Activated CD4-positive, alpha-beta T cell treated with anti-CD3 and anti-CD28 coated beads for 48 hours (primary cell): ENCODE measurements at regions not wholly inside any gene's neighbourhood (a gene's known extent, or its start where the extent isn't known, plus 50 kb on each side); places are given as distances from the start of the nearest gene placed in this dataset.

Source experiments
- DNase-seq: peaks from one replicate; pipeline ENCODE4 v3.0.0-alpha.2; 2020

DNA sequence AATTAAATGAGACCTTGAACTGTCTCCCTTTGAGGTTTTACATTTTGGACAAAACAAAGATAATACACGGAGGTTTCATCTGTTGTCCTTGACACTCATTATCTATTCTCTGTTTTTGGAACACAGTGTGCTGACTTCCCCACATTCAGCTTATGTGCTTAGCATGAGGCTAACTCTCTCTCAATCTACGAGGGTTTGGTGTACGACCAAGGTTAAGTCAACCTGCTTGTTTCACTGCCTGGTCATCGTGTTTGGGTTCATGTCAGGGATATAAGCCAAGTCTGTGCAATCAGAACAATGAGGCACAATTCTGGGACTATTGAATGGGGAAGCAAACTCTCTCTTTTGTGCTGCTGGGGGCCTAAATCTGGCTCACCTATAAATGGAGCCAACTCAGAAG, 328.5 kb upstream of the USP25 start:
- DNase-seq: no peak

DNA sequence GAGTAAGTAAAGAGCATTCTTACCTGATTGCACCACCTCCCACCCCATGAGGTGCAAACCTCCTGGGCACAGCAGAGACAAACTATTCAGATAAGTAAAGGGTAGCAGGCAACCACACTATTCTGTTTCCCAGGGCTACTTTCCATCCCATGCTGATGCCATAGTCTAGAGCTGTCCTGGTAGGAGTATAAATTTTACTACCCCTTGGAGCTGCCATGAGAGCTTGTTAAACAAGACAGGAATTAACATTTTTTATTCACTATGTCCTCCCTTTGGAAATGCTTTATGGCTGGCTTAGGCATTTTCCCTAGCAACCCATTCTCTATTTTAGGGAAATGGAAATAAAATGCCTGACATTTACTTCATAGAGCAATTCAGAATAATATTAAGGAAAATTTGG, 324.6 kb upstream of the USP25 start:
- DNase-seq: no peak

DNA sequence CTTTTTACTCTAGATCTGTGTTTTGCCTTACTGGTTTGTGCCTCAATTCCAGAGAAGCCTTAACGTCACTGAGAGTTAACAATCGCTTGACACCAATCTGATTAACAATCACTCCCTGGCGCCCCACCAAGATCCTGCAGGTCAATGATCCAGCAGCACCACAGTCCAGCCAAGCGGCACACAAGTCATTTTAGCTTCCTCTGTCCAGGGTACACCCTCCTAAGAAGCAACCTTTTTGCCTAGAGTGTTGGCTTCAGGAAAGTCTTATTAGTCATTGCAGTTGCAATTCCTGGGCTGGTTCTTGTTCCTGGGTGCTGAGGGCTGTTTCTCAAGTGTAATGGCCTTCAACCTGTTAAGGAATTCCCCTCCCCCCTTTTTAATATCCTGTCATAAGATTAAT, 323.0 kb upstream of the USP25 start:
- DNase-seq: no peak

DNA sequence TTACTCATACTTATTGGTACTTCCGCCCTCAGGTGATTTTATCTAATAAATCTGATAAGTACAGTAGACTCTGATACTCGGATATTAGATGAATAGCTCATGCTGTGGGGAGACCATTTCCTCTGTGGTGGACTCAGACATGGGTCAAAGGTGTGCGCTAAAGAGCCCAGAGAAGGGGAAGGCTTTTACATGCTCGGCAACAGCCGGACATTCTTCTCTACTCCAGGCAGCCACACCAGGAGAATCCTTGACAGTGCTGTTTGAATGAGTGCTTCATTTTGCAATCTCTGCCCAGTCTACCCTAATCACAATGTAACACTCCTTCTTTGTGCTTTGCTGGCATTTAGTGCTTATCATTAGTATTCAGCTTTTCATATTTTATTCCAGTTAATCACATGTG, 322.2 kb upstream of the USP25 start:
- no peak for DNase-seq

- DNase-seq: no peak
Measured at GRCh38 chr21:15408089-15408488, 321.7 kb upstream of the USP25 start.

- no peak for DNase-seq
Measured at GRCh38 chr21:15409031-15409430, 320.8 kb upstream of the USP25 start.

GRCh38 chr21:15410853-15411252, 318.9 kb upstream of the USP25 start:
- DNase-seq: no peak

DNA sequence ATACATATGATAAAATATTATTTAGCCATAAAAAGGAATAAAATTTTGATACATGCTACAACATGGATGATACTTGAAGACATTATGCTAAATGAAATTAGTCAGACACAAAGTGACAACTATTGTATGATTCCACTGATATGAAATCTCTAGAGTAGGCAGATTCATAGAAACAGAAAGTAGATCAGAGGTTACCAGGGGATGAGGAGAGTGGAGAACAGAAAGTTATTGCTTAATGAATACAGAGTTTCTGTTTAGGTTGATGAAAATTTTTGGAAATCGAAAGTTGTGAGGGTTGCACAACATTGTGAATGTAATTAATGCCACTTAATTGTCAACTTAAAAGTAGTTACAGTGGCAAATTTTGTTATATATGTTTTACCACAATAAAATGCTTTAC, 315.7 kb upstream of the USP25 start:
- no peak for DNase-seq

- no peak for DNase-seq
Measured at GRCh38 chr21:15415541-15416261, 314.1 kb upstream of the USP25 start.

- DNase-seq: no peak
Measured at GRCh38 chr21:15421441-15421881, 308.3 kb upstream of the USP25 start.

GRCh38 chr21:15421947-15422346, 307.8 kb upstream of the USP25 start:
- DNase-seq: no peak

DNA sequence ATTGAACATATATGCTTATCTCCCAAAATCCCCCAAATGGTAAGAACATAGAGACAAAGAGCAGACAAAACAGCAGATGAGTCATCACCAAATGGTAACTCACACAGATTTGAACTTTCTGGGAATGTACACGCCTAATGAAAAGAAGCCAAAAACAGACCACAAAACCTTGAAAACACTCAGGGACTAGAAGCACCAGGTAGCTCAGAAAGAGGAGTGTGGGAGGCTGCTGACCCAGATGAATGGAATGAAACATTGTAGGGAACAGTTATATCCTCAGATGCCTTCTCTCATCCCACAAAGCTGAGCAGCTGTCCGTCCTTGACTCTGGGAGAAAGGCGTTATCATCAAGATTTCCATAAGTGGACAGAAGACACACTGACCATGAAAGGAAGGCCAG, 307.0 kb upstream of the USP25 start:
- DNase-seq: no peak

DNA sequence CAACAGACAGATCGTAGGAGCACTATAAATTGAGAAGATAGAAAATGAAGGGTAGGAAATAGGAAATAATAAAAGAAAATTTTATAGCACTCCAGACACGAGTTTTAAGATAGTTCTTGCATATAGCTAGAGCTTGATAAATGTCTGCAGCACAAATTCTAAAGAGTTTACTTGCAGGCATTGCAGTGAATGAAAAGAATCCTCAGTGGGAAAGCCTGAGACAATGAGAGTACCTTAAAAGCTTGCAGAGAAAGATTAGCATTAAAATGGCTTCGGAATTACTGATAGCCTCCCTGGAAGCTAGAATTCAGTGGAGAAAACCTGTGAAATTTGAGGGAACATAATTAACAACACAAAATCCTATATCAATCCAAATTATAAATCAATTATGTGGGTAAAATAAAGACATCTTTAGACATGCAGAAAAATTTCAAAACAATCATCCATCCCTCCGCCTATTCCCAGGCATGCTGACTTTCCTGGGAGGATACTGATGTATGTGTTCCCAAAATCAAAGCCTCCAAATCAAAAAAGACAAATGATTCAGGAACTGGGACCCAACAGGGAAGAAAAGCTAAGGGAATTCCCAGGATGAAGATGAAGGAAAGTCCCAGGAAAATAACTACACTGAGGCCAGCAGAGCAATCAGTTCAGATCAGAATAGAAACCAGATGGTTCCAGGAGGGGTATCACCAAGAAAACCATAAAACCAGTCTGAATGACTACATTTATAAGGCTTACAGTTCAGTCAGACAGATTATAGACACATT, 305.9 kb upstream of the USP25 start:
- no peak for DNase-seq

DNA sequence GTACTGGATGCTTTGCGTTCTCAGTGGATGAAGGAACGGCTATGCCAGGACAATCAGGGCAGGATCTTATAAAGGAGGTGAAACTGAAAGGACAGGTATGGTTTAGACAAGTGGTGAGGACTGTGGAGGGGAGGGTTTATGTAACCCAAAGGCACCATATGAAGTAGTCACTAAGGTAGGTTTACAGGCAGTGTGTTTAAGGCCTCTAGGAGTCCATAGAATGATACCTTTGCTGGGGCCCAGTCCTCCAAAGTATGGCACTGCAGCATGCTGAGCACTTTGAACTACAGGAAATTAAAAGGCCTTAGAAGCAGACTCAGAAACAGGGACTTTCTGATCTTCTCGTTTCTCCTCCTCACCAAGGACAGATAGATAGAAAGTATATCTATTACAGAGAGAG, 304.7 kb upstream of the USP25 start:
- DNase-seq: no peak

DNA sequence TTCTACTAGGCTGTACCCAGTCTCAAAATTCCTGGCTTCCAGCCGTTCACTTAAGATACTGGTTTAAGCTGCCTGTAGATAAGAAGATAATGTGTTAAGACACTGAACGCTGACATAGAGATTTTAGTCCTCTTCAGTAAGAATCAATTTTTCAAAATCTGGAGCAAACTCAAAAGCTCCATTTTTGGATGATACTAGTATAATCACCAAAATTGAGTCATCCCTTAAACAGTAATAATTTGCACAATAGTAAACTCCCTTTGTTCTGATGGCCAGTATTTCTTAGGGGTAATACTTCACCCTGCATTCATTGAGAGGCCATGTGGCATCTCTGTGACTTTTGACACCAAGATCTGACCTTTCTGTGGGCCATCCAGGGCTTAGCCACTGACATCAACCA, 299.8 kb upstream of the USP25 start:
- no peak for DNase-seq

DNA sequence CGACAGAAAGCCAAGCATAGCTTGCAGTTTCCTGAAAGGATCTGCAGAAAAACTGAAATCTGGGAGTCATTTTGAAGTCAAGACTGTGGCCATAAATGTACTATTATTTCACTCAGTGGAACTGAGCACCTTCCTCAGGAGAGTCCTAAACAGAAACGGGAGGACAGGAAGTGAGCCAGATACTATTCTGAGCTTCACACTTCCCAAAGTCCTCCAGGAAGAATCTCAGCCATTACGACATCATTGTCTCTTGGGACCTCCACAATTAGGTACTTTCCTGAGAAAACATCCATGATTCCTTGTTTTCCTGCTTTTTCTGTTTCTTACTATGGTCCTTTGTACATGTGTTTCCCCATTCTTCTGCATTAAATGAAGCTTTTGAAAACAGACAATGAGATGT, 299.2 kb upstream of the USP25 start:
- DNase-seq: no peak

GRCh38 chr21:15431053-15431452, 298.7 kb upstream of the USP25 start:
- no peak for DNase-seq

- DNase-seq: no peak
Measured at GRCh38 chr21:15433091-15433490, 296.7 kb upstream of the USP25 start.

- DNase-seq: no peak
Measured at GRCh38 chr21:15434163-15434905, 295.4 kb upstream of the USP25 start.

DNA sequence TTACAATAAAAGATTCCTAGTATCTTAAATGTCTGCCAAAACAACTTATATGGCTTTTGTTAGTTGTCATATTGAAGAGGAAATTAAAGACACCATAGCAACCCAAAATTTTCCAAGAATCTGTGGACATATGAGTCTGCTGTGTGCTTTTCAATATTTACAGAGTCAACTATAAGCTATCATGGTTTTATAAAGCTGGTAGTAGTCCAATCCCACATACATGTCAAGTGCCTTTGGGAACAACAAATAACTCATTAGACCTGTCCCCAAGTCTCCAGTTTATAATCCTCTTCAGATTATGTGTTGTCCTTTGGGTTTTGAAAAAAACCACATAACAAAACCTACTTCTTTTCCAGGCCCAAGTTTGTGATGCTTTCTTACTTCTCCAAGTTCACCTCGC, 293.8 kb upstream of the USP25 start:
- no peak for DNase-seq

DNA sequence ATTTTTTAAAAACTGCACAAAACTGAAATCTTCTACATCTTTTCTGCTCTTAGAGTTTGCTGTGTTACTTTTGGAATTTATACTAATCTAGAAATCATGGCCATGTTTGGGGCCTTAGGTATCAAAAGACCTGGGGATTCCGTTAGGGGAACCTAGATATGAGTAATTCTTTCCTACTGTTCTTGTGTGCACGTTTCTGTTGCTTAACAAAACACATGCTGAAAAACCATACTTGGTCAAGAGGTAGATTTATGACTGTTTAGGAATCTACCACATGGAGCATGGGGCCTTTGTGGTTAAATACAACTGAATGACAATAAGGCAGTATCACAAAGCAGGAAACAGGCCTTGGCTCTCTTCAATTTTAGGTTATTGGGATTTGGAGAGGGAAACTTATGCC, 291.9 kb upstream of the USP25 start:
- DNase-seq: peak; percentile 7

DNA sequence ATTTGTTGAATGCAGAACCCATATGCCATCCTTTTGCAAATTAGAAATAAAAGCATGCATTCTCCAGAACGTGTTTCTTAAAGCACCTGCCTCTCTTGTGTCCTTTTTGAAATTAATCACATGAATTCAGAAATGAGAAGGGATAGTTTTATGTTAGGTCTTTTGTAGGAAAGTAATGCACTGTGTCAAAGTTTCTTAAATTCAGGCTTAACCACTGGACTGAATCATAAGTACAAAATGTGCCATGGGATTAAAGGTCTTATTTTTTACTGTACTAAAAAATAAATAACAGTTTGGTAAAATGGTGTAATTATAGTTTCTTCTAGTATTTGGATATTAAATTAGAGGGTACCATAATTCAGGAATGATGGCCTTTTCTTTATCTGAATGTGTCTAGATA, 290.1 kb upstream of the USP25 start:
- DNase-seq: no peak

GRCh38 chr21:15441060-15441493, 288.7 kb upstream of the USP25 start:
- no peak for DNase-seq

- DNase-seq: no peak
Measured at GRCh38 chr21:15441992-15442391, 287.8 kb upstream of the USP25 start.
